ENCODE measurements at regions not wholly inside any gene's neighbourhood (a gene's known extent, or its start where the extent isn't known, plus 50 kb on each side); places are given as distances from the start of the nearest gene placed in this dataset.

DNA sequence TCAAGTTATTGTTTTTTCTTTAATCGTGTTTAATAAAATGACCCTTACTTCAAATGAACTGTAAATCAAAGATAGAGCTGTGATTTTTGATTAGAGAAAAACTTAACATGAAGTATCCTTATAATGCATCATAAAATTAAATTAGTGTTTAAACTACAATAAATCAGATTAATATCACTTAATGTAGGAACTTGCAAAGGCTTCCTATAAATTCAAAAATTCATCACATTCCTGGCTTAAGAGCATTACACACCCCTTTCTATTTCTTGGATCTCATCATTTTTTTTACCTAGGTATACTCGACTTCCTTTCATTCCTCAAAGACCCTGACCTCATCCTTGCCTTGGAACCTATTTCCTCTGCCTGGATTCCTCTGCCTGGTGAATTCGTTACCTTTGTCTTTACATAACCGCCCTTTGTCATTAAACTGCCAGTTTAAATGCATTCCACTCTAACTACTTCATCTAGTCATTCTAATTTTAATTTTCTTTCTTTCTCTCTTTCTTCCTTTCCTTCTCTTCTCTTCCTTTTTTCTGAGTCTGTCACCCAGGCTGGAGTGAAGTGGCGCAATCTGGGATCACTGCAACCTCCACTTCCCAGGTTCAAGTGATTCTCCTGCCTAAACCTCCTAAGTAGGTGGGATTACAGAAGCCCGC lies 1244.5 kb downstream of the OTOL1 start:
- DNase-seq = peak; percentile 59
- Histone ChIP-seq H3K9ac (ENCODE audit: extremely low read depth, insufficient read length, low read length) (no peak overlapping the region), H2BK120ac (ENCODE audit: low read depth, low read length, poor library complexity, severe bottlenecking) (no peak overlapping the region), H4K91ac (ENCODE audit: insufficient read length, low read depth, low read length) (no peak overlapping the region), H2AFZ (ENCODE audit: low read length) (no peak overlapping the region), H3K4me2 (ENCODE audit: insufficient read depth, insufficient read length, low read length) (no peak overlapping the region), H3K27me3 (ENCODE audit: insufficient read depth, low read length) (no peaks in the 10 kb centered on the region), H4K5ac (ENCODE audit: insufficient read length, low read depth, low read length) (no peak overlapping the region), H3K4ac (ENCODE audit: low read depth, low read length) (no peak overlapping the region; the same call in 1 of the 2 replicates), H3K18ac (ENCODE audit: insufficient read length, low read depth, low read length) (no peak overlapping the region), H3K9me3 (ENCODE audit: control insufficient read depth, low read depth, low read length) (no peaks in the 10 kb centered on the region), H2BK20ac (ENCODE audit: low read depth, low read length, poor library complexity, severe bottlenecking) (no peak overlapping the region), H3K23me2 (ENCODE audit: insufficient read length, low read depth, low read length, poor library complexity, severe bottlenecking) (no peaks in the 10 kb centered on the region), H2AK5ac (ENCODE audit: insufficient read length, low read length) (no peak overlapping the region), H3K27ac (ENCODE audit: insufficient read length, low read depth, low read length) (peak overlapping the region; percentile 78), H4K8ac (replicated peaks; ENCODE audit: insufficient read length, low read depth, low read length) (no peak overlapping the region), H3K4me1 (ENCODE audit: insufficient read depth, low read length) (peaks cover 5% of the 10 kb centered on the region; the same call in 1 of the 2 replicates), H3T11ph (ENCODE audit: low read length) (no peak overlapping the region), H2BK12ac (ENCODE audit: insufficient read length, low read depth, low read length) (no peak overlapping the region), H3K56ac (ENCODE audit: insufficient read length, low read depth, low read length) (no peak overlapping the region), H3K23ac (ENCODE audit: insufficient read length, low read depth, low read length) (no peak overlapping the region), H3K79me1 (ENCODE audit: insufficient read depth, low read depth, low read length, poor library complexity, severe bottlenecking) (no peaks in the 10 kb centered on the region), H2BK15ac (ENCODE audit: low read depth, low read length) (no peak overlapping the region), H2BK5ac (ENCODE audit: insufficient read length, low read length) (no peak overlapping the region), H3K79me2 (ENCODE audit: insufficient read depth, low read length) (no peaks in the 10 kb centered on the region), H3K14ac (ENCODE audit: insufficient read depth, low read length) (no peak overlapping the region), H4K20me1 (ENCODE audit: control insufficient read depth, insufficient read depth, insufficient read length) (no peaks in the 10 kb centered on the region)
- H3K36me3 Mint-ChIP-seq (ENCODE audit: insufficient read depth in 1 of 3, low read depth in 3 of 3) = peaks cover 12 to 18% (median 13%) of the 10 kb centered on the region in 3 experiments
- no CpG with 5 or more reads among the region's 6 CpGs for WGBS (ENCODE audit: extremely low coverage, insufficient read length, low lambda C conversion rate)
- H3K27ac Mint-ChIP-seq = peak overlapping the region; percentile 96 to 97 (median 96)
- TF ChIP-seq, protein P1, sequence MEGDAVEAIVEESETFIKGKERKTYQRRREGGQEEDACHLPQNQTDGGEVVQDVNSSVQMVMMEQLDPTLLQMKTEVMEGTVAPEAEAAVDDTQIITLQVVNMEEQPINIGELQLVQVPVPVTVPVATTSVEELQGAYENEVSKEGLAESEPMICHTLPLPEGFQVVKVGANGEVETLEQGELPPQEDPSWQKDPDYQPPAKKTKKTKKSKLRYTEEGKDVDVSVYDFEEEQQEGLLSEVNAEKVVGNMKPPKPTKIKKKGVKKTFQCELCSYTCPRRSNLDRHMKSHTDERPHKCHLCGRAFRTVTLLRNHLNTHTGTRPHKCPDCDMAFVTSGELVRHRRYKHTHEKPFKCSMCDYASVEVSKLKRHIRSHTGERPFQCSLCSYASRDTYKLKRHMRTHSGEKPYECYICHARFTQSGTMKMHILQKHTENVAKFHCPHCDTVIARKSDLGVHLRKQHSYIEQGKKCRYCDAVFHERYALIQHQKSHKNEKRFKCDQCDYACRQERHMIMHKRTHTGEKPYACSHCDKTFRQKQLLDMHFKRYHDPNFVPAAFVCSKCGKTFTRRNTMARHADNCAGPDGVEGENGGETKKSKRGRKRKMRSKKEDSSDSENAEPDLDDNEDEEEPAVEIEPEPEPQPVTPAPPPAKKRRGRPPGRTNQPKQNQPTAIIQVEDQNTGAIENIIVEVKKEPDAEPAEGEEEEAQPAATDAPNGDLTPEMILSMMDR (conservative IDR thresholded peaks at IDR 0.05) = no peak
- H3K4me3 Mint-ChIP-seq = peak overlapping the region in 1 of 2 experiments; percentile 43; a peak in 2 of 5 replicates
- peaks cover 5 to 12% of the 10 kb centered on the region in 2 experiments; a peak in 4 of 5 replicates for H3K9me3 Mint-ChIP-seq
- H3K4me1 Mint-ChIP-seq = peaks cover 29 to 40% of the 10 kb centered on the region in 2 experiments
- H3K27me3 Mint-ChIP-seq (ENCODE audit: low read depth) = no peaks in the 10 kb centered on the region

Data from H9 (cell line).